Astrocyte (in vitro differentiated cells and primary cell): ENCODE measurements at regions not wholly inside any gene's neighbourhood (a gene's known extent, or its start where the extent isn't known, plus 50 kb on each side); places are given as distances from the start of the nearest gene placed in this dataset.

Experiments
- DNase-seq: peaks from one replicate; pipeline ENCODE4 v3.0.0-alpha.2; 2010; ENCODE audit warnings: low read depth
- FAIRE-seq: peaks from 2 replicates; lab custom pipeline; 2011; peaks lifted over from hg19 to GRCh38; lab: Jason Lieb, UNC
- H2AFZ ChIP-seq: 2 replicates; pipeline ENCODE4 v1.6.0; 2012; ENCODE audit warnings: low read depth, low read length, inconsistent platforms
- H3K27ac ChIP-seq: 2 replicates; pipeline ENCODE4 v1.5.1; 2011; ENCODE audit warnings: low read depth, low read length, inconsistent platforms
- H3K27me3 ChIP-seq: 2 replicates; pipeline ENCODE4 v1.6.0; 2011; ENCODE audit warnings: low read length, inconsistent platforms; ENCODE audit not compliant: insufficient read depth
- H3K36me3 ChIP-seq: 2 replicates; pipeline ENCODE4 v1.5.1; 2011; ENCODE audit warnings: low read length, inconsistent platforms; ENCODE audit not compliant: insufficient read depth
- H3K4me1 ChIP-seq: 2 replicates; pipeline ENCODE4 v1.5.1; 2011; ENCODE audit warnings: low read length, inconsistent platforms; ENCODE audit not compliant: insufficient read depth
- H3K4me2 ChIP-seq: 2 replicates; pipeline ENCODE4 v1.6.0; 2012; ENCODE audit warnings: low read length, inconsistent platforms
- H3K4me3 ChIP-seq: 2 replicates; pipeline ENCODE4 v1.5.1; 2011; ENCODE audit warnings: low read depth, mild to moderate bottlenecking, low read length, inconsistent platforms; ENCODE audit not compliant: insufficient read depth
- H3K79me2 ChIP-seq: 2 replicates; pipeline ENCODE4 v1.6.0; 2012; ENCODE audit warnings: mild to moderate bottlenecking, low read length, inconsistent platforms; ENCODE audit not compliant: insufficient read depth
- H3K9ac ChIP-seq: 2 replicates; pipeline ENCODE4 v1.6.0; 2012; ENCODE audit warnings: mild to moderate bottlenecking, low read length, inconsistent platforms
- H3K9me3 ChIP-seq: 2 replicates; pipeline ENCODE4 v1.5.1; 2012; ENCODE audit warnings: low read depth, mild to moderate bottlenecking, low read length, inconsistent platforms; ENCODE audit not compliant: insufficient read depth
- H4K20me1 ChIP-seq: 2 replicates; pipeline ENCODE4 v1.6.0; 2012; ENCODE audit warnings: low read length, inconsistent platforms; ENCODE audit not compliant: insufficient read depth
- H3K27ac Mint-ChIP-seq: one replicate; pipeline ENCODE4 v1.8.0; 2021; ENCODE audit warnings: mild to moderate bottlenecking, mixed read lengths; ENCODE audit not compliant: unreplicated experiment
- H3K27me3 Mint-ChIP-seq: one replicate; pipeline ENCODE4 v1.8.0; 2021; ENCODE audit warnings: low read depth, mixed read lengths; ENCODE audit not compliant: unreplicated experiment
- H3K36me3 Mint-ChIP-seq: one replicate; pipeline ENCODE4 v1.8.0; 2021; ENCODE audit warnings: low read depth, mixed read lengths; ENCODE audit not compliant: unreplicated experiment
- H3K4me1 Mint-ChIP-seq: one replicate; pipeline ENCODE4 v1.8.0; 2021; ENCODE audit warnings: low read depth, mixed read lengths; ENCODE audit not compliant: unreplicated experiment
- H3K4me3 Mint-ChIP-seq: one replicate; pipeline ENCODE4 v1.8.0; 2021; ENCODE audit warnings: mild to moderate bottlenecking, moderate library complexity, mixed read lengths; ENCODE audit not compliant: unreplicated experiment
- H3K9me3 Mint-ChIP-seq: one replicate; pipeline ENCODE4 v1.8.0; 2021; ENCODE audit warnings: mild to moderate bottlenecking, mixed read lengths; ENCODE audit not compliant: unreplicated experiment
- EZH2 ChIP-seq: IDR thresholded peaks from 2 replicates; pipeline ENCODE4 v1.6.1; 2012; ENCODE audit warnings: mild to moderate bottlenecking, low read length, inconsistent platforms; ENCODE audit not compliant: insufficient read depth
- TF ChIP-seq, protein P1 (sequence below): IDR thresholded peaks from 2 replicates; pipeline ENCODE4 v1.5.1; 2011; ENCODE audit warnings: low read depth, mild to moderate bottlenecking, inconsistent platforms, low read length, moderate library complexity; ENCODE audit not compliant: insufficient read depth

DNA sequence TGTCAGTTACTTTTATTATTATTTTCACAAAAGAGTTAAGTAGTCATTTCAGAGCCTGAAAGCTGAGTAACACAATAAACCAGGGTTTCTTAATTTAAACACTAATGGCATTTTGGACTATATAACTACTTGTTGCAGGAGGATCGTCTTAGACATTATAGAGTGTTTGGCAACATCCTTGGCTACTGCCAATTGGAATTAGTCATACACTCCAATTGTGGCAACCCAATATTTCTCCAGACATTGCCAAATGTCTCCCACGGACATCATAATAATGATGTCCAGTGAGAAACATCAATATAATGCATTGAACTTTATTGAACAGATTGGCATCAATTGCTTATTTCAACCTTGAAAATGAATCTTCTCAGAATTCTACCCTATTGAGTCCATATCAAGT lies 441.9 kb upstream of the ADGRL4 start:
- no peaks in the 10 kb centered on the region for H3K36me3 Mint-ChIP-seq
- FAIRE-seq, result no peak

DNA sequence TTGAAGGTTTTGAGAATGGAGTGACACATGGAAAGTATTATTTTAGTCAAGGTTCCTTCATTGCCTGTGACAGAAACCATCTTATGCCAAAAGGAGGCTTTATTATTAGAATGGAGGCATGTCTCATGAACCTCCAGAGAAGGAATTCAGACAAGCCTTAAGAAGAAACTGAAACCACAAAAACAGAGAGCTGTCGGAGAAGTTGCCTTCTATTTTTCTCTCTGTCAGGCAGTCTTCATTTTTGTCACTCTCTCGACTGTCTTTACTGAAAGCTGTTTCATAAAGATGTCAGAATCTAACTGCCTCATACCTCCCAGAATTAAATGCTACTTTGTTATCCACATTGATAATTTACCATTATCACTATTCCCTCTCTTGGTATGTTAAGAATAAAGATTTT lies 434.7 kb upstream of the ADGRL4 start:
- Histone ChIP-seq H3K9me3 (no peaks in the 10 kb centered on the region), H3K4me3 (no peak overlapping the region), H4K20me1 (no peaks in the 10 kb centered on the region), H3K4me2 (no peak overlapping the region), H2AFZ (no peak overlapping the region), H3K9ac (no peak overlapping the region), H3K79me2 (no peaks in the 10 kb centered on the region), H3K27ac (no peak overlapping the region), H3K36me3 (no peaks in the 10 kb centered on the region), H3K4me1 (no peaks in the 10 kb centered on the region), H3K27me3 (no peaks in the 10 kb centered on the region)
- no peak for DNase-seq
- no peak overlapping the region for H3K27ac Mint-ChIP-seq
- H3K9me3 Mint-ChIP-seq, result no peaks in the 10 kb centered on the region
- peaks cover 9% of the 10 kb centered on the region for H3K4me1 Mint-ChIP-seq
- H3K4me3 Mint-ChIP-seq, result no peak overlapping the region
- H3K36me3 Mint-ChIP-seq, result no peaks in the 10 kb centered on the region
- no peak for FAIRE-seq
- no peak for TF ChIP-seq EZH2
- TF ChIP-seq, protein P1, sequence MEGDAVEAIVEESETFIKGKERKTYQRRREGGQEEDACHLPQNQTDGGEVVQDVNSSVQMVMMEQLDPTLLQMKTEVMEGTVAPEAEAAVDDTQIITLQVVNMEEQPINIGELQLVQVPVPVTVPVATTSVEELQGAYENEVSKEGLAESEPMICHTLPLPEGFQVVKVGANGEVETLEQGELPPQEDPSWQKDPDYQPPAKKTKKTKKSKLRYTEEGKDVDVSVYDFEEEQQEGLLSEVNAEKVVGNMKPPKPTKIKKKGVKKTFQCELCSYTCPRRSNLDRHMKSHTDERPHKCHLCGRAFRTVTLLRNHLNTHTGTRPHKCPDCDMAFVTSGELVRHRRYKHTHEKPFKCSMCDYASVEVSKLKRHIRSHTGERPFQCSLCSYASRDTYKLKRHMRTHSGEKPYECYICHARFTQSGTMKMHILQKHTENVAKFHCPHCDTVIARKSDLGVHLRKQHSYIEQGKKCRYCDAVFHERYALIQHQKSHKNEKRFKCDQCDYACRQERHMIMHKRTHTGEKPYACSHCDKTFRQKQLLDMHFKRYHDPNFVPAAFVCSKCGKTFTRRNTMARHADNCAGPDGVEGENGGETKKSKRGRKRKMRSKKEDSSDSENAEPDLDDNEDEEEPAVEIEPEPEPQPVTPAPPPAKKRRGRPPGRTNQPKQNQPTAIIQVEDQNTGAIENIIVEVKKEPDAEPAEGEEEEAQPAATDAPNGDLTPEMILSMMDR, result no peak
- H3K27me3 Mint-ChIP-seq, result no peaks in the 10 kb centered on the region

More for the DNA sequence above, 441.9 kb upstream of the ADGRL4 start:
- no peaks in the 10 kb centered on the region for H3K9me3 ChIP-seq
- H3K27me3 ChIP-seq, result no peaks in the 10 kb centered on the region
- TF ChIP-seq, protein P1, result no peak
- no peak for TF ChIP-seq EZH2
- Mint-ChIP-seq H3K27me3 (no peaks in the 10 kb centered on the region), H3K27ac (no peak overlapping the region), H3K4me3 (no peak overlapping the region), H3K4me1 (no peaks in the 10 kb centered on the region), H3K9me3 (no peaks in the 10 kb centered on the region)
- H3K4me3 ChIP-seq, result no peak overlapping the region
- no peak overlapping the region for H3K4me2 ChIP-seq
- H3K27ac ChIP-seq, result no peak overlapping the region
- no peaks in the 10 kb centered on the region for H3K4me1 ChIP-seq
- H3K79me2 ChIP-seq, result no peaks in the 10 kb centered on the region
- H4K20me1 ChIP-seq, result no peaks in the 10 kb centered on the region
- no peaks in the 10 kb centered on the region for H3K36me3 ChIP-seq
- no peak for DNase-seq
- no peak overlapping the region for H2AFZ ChIP-seq
- no peak overlapping the region for H3K9ac ChIP-seq

DNA sequence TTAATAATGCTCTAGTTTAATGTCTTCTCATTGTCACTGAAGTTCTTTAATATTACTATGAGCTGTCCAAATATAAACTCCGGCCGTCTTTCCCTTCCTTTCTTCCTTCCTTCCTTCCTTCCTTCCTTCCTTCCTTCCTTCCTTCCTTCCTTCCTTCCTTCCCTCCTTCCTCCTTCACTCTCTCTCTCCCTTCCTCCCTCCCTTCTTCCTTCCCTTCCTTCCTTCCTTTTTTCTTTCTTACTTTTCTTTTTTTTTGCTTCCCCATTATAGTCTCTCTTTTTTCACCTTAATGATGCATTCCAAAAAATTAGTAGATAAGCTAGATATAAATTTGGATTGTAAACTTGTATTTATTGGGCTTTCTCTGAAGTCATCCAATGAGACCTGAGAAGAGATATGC lies 431.0 kb upstream of the ADGRL4 start:
- peaks cover 9% of the 10 kb centered on the region for H3K4me1 Mint-ChIP-seq
- H3K27me3 ChIP-seq, result no peaks in the 10 kb centered on the region
- no peaks in the 10 kb centered on the region for H3K79me2 ChIP-seq
- no peak for DNase-seq
- no peaks in the 10 kb centered on the region for H3K9me3 Mint-ChIP-seq
- H3K4me1 ChIP-seq, result no peaks in the 10 kb centered on the region
- TF ChIP-seq EZH2, result no peak
- TF ChIP-seq, protein P1, result no peak
- H3K9me3 ChIP-seq, result no peaks in the 10 kb centered on the region
- no peaks in the 10 kb centered on the region for H3K36me3 ChIP-seq
- H2AFZ ChIP-seq, result no peak overlapping the region
- no peaks in the 10 kb centered on the region for H4K20me1 ChIP-seq
- no peak for FAIRE-seq
- no peaks in the 10 kb centered on the region for H3K36me3 Mint-ChIP-seq
- H3K27ac ChIP-seq, result no peak overlapping the region
- no peak overlapping the region for H3K9ac ChIP-seq
- H3K4me3 ChIP-seq, result no peak overlapping the region
- no peak overlapping the region for H3K4me2 ChIP-seq
- H3K27ac Mint-ChIP-seq, result no peak overlapping the region
- no peaks in the 10 kb centered on the region for H3K27me3 Mint-ChIP-seq
- no peak overlapping the region for H3K4me3 Mint-ChIP-seq
